Erythroblast (primary cell): ENCODE measurements at regions not wholly inside any gene's neighbourhood (a gene's known extent, or its start where the extent isn't known, plus 50 kb on each side); places are given as distances from the start of the nearest gene placed in this dataset.

Experiments used
- GATA1 ChIP-seq: IDR thresholded peaks from 2 replicates; pipeline ENCODE4 v1.6.1; 2011; ENCODE audit warnings: low read depth, mild to moderate bottlenecking, control low read depth, low read length, moderate library complexity
- POLR2A ChIP-seq: IDR thresholded peaks from 2 replicates; pipeline ENCODE4 v1.6.1; 2011; ENCODE audit warnings: mild to moderate bottlenecking, low read length

- TF ChIP-seq POLR2A (no peak), GATA1 (no peak)
These were observed 1777.1 kb downstream of the OTOL1 start for GRCh38 chr3:163273694-163274093.
